IPS-NIHi7 (cell line): ENCODE measurements at regions not wholly inside any gene's neighbourhood (a gene's known extent, or its start where the extent isn't known, plus 50 kb on each side); places are given as distances from the start of the nearest gene placed in this dataset.

Experiments used
- DNase-seq: peaks from one replicate; pipeline ENCODE4 v3.0.0; 2012; ENCODE audit warnings: mixed read lengths; ENCODE audit errors: extremely low spot score

DNA sequence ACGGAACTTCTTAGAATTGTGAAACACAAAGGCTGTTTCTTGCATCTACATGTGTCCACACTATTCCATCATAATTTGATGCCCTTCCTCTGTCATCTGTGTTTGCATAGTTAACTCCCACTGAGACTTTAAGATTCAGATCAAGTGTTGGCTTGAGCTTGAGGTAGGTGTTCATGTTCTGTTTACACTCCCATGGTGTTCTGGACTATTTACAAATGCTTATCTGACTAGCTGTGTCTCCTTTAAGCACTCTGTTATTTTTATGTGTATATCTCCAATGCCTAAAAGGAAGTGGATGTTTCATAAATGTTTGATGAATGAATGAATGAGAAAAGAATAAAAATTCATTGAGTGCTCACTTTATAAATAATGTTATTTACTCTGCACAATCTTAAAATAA lies 622.7 kb downstream of the RAB28 start:
- DNase-seq: no peak

DNA sequence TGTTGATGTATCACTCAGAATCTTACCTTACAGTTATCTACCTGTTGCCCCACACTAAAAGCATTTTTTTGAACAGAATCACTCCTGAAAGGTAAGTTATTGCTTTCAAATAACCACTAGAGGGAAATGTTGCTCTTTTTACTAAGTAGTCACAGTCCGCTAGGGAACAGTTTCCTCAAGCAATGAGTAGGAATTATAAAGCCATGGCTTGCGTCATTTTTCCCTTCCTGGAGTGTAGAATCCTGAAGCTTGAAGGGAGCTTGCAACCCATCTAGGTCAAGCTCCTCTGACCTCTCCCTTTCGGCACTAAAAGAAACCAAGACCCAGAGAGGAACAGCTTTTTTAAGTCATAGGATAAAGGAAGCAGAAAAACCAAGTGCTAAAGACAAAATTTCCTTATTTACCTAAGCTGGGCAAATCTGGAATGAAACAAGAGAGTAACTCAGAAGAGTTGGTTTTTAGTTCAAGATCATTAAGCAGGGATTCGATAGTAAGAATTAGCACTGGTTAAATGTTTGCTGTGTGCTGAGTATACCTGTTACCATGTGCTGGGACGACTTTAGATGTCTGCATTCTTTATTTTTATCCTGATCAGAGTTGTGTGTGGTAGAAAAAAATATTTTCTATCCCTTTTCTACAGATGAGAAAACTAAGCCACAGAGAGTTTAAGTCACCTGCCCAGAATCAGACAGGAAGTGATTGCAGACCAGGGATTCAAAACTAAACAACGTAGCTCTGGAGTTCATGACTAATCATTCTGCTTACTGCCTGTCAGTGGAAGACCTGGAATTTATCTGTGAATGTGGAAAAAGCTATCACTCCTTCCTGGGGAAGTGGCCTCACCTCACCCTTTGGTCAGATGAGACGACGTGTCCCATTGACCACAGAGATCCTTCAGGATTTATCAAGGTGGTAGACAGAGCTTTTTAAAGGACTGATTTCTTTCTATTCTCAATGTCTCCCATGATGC lies 631.5 kb downstream of the RAB28 start:
- peak; percentile 51 for DNase-seq

DNA sequence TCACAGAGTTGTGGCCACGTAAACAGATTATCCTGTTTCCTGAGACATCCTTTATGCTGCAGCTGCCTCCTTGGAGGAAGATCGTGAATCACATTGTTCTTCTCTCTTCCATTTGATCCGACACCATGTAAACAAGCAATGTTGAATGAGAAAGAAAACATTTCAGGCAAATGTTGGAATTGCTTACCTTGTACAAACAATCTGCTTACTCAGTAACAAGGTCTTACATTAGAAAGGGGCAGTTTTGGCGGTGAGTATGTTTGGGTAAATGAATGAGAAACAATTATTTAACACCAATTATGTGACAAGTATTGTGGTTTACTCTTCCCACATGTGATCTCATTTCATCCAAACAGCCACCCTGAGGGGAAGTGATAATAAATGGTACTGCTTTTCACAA lies 637.8 kb downstream of the RAB28 start:
- DNase-seq: no peak

DNA sequence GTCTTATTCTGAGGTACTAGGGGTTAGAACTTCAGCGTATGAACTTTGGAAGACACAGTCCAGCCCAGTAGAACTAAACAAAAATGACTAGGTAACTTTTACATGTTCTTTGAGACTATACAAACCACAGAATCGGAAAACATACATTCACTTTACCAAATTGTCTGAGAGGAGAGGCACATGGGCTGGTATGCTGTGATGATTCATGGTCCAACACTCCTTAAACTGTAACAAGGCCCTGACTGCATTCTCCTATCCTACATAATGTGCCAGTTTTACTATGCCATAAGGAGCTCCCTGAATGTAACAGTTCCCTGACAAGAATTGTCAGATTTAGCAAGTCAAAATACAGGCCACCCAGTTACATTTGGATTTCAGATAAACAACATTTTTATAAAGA lies 640.0 kb downstream of the RAB28 start:
- no peak for DNase-seq

DNA sequence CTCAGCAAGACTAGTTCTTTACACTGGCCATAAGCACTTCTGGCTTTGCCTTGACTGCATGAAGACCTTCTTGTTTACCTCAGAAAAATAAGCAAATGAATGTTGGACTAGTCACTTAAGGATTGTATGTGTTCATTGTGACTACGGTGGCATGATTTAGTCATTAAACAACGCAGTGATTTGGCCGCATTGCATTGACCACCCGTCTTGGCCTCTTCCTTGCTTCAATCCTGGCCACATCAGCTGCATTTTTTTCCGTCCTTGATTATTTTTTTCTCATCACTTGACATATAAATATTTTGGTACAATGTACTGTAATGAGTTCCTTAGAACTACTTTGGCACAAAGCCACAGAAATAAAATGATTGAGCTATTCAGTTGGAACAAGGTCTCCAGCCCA lies 656.2 kb downstream of the RAB28 start:
- no peak for DNase-seq

- no peak for DNase-seq
These were observed 692.6 kb downstream of the RAB28 start for GRCh38 chr4:12791536-12791935.

GRCh38 chr4:12787261-12787660 lies 696.9 kb downstream of the RAB28 start:
- DNase-seq: no peak

GRCh38 chr4:12778706-12779105 lies 705.4 kb downstream of the RAB28 start:
- no peak for DNase-seq

- no peak for DNase-seq
These were observed 705.9 kb downstream of the RAB28 start for GRCh38 chr4:12778191-12778590.

- no peak for DNase-seq
These were observed 713.8 kb downstream of the RAB28 start for GRCh38 chr4:12770351-12770750.

- DNase-seq: no peak
These were observed 722.4 kb downstream of the RAB28 start for GRCh38 chr4:12761694-12762093.

DNA sequence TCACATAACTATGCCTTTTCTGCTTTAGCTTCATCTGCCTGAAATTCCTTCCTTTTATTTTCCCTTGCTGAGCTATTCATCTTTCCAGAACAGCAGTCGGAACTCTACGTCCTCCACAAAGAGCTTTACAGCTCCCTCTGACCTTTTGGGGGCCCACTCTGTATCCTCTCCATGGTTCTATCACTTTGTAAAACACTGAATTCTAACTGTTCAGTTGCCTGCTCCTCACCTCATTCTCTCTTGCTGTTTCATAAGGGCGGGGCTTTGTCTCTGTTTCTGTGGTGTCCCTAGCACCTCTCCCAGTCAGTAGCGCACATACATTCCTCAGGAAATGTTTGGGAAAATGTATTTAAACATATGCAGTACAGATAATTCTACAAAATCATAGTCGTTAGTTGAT lies 737.0 kb downstream of the RAB28 start:
- DNase-seq: no peak

- no peak for DNase-seq
These were observed 737.9 kb downstream of the RAB28 start for GRCh38 chr4:12746221-12746620.

- no peak for DNase-seq
These were observed 749.6 kb downstream of the RAB28 start for GRCh38 chr4:12734586-12734985.

GRCh38 chr4:12729384-12729783 lies 754.8 kb downstream of the RAB28 start:
- DNase-seq: peak; percentile 31

GRCh38 chr4:12724510-12724909 lies 759.6 kb downstream of the RAB28 start:
- DNase-seq: no peak

GRCh38 chr4:12723849-12724447 lies 760.2 kb downstream of the RAB28 start:
- DNase-seq: no peak

DNA sequence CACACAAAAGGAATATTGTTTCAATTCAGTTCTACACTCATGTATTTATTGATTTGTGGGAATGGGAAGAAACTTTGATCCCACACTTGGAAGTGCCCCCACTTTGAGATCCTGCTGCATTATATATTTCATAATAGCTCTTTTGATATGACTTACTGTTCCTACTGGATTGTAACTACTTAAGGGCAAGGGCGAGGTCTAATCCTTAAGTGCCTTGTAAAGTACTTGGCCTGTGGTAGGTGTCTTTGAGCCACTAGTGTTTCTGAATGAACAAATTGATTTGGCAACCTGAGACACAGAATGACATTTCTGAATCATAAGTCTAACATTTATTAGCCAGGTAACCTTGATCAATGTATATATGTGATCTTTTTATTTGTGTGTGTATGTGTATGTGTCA lies 767.2 kb downstream of the RAB28 start:
- no peak for DNase-seq

- DNase-seq: no peak
These were observed 771.3 kb downstream of the RAB28 start for GRCh38 chr4:12712648-12713339.

DNA sequence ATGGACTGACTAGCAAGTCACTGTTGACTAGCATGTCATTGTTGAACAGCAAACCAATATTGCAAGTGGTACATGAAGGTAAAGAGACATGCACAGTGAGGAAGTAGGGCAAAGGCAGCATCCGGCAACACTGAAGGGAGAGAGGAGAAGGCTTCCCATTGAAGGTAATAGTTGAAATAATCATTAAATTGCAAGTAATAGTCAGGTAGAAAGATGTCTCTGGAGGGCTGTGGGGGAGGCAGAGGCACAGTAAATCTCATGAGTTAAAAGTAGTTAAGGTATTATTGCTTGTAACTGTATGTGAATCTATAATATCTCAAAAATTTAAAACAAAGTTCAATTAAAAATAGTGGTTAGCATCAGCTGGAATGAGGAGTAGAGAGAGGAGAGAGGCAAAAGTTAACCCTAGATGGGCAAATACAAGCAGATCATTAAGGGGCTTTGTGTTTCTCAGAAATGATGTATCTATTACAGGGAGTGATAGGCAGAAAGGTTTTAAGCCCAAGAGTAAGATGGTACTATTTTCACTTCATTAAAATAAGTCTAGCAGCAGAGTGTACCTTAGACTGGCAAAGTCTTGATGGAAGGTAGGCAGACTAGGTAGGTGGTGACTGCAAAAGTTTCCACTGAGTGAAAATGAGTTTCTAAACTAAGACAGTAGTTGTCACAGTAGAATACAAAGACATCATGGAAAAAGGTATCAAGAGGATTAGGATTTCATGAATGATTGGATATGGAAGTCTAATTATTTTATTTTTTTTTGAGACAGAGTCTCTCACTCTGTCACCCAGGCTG lies 776.6 kb downstream of the RAB28 start:
- DNase-seq: no peak

DNA sequence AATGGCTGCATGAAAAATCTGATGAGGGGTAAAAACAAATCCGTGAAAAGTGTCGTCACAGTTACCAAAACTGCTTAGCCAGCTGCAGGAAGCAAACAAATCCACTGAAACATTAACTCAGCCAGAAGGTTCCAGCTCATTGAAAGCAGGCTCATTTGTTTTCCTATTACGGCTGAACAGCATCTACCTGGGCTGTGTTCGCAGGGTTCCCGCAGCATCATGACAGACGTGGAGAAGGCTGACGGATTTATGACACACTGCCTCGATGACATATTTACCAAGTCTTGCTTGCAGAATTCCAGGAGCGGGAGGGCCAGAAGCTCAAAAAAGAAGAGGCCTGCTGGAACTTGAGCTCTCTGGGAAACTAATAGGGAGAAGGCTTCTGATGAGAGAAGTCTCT lies 781.1 kb downstream of the RAB28 start:
- no peak for DNase-seq

DNA sequence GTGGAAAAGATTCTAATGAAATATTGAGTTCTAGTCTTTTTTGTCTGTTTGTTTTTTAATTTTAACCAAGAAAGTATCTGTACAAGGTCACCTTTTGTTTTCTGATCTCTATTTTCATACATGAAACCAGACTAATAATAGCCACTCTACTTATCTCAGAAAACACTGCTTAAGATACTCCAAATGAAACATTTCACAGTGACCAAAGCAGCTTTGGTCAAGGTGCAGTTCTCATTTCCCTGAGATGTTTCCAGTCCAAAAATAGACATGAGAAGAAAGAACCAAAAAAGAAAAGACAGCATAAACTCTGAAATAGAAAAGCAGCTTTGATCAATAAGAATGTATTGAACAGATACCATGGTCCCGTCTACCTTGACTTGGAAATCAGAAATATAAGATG lies 782.8 kb downstream of the RAB28 start:
- no peak for DNase-seq
